Type B pancreatic cell (in vitro differentiated cells): ENCODE measurements at regions not wholly inside any gene's neighbourhood (a gene's known extent, or its start where the extent isn't known, plus 50 kb on each side); places are given as distances from the start of the nearest gene placed in this dataset.

ENCODE experiments used
- DNase-seq: peaks from one replicate; pipeline ENCODE4 v3.0.0; 2021; ENCODE audit warnings: mixed read lengths; ENCODE audit not compliant: unreplicated experiment; ENCODE audit errors: extremely low spot score
- H3K27ac Mint-ChIP-seq: 2 replicates; pipeline ENCODE4 v1.8.0; 2021; ENCODE audit warnings: mild to moderate bottlenecking, mixed read lengths
- H3K27me3 Mint-ChIP-seq: 2 replicates; pipeline ENCODE4 v1.8.0; 2021; ENCODE audit warnings: mixed read lengths
- H3K36me3 Mint-ChIP-seq: 2 replicates; pipeline ENCODE4 v1.8.0; 2021; ENCODE audit warnings: mixed read lengths
- H3K4me1 Mint-ChIP-seq: one replicate; pipeline ENCODE4 v1.8.0; 2021; ENCODE audit warnings: mixed read lengths; ENCODE audit not compliant: unreplicated experiment
- H3K4me3 Mint-ChIP-seq: 2 replicates; pipeline ENCODE4 v1.8.0; 2021; ENCODE audit warnings: mild to moderate bottlenecking, mixed read lengths
- H3K9me3 Mint-ChIP-seq: 2 replicates; pipeline ENCODE4 v1.8.0; 2021; ENCODE audit warnings: mixed read lengths
- CTCF ChIP-seq: fragments of 200-600 bp; sonication (generic); conservative IDR thresholded peaks from 2 replicates; pipeline ENCODE4 v1.5.0; 2021; ENCODE audit warnings: antibody characterized with exemption, mild to moderate bottlenecking

GRCh38 chr16:52958951-52959350 lies 93.7 kb downstream of the CHD9NB start:
- H3K4me1 Mint-ChIP-seq, result no peaks in the 10 kb centered on the region
- peaks cover 14% of the 10 kb centered on the region for H3K27me3 Mint-ChIP-seq
- no peaks in the 10 kb centered on the region for H3K36me3 Mint-ChIP-seq
- no peak overlapping the region for H3K4me3 Mint-ChIP-seq
- no peak for DNase-seq
- peaks cover 8% of the 10 kb centered on the region for H3K9me3 Mint-ChIP-seq
- H3K27ac Mint-ChIP-seq, result no peak overlapping the region
- TF ChIP-seq CTCF, result no peak

GRCh38 chr16:52957199-52957598 lies 95.5 kb downstream of the CHD9NB start:
- no peak for DNase-seq
- H3K27me3 Mint-ChIP-seq, result peaks cover 23% of the 10 kb centered on the region
- no peak for TF ChIP-seq CTCF
- H3K27ac Mint-ChIP-seq, result no peak overlapping the region
- no peaks in the 10 kb centered on the region for H3K4me1 Mint-ChIP-seq
- H3K9me3 Mint-ChIP-seq, result peaks cover 8% of the 10 kb centered on the region
- no peaks in the 10 kb centered on the region for H3K36me3 Mint-ChIP-seq
- H3K4me3 Mint-ChIP-seq, result no peak overlapping the region

- H3K4me3 Mint-ChIP-seq, result no peak overlapping the region
- H3K36me3 Mint-ChIP-seq, result no peaks in the 10 kb centered on the region
- H3K27ac Mint-ChIP-seq, result no peak overlapping the region
- peaks cover 8% of the 10 kb centered on the region for H3K9me3 Mint-ChIP-seq
- H3K4me1 Mint-ChIP-seq, result no peaks in the 10 kb centered on the region
- no peak for DNase-seq
- peaks cover 23% of the 10 kb centered on the region for H3K27me3 Mint-ChIP-seq
- TF ChIP-seq CTCF, result no peak
Observed at GRCh38 chr16:52956044-52956443, 96.7 kb downstream of the CHD9NB start.

- Mint-ChIP-seq H3K9me3 (peaks cover 8% of the 10 kb centered on the region), H3K27me3 (peaks cover 38% of the 10 kb centered on the region), H3K27ac (no peak overlapping the region), H3K4me3 (no peak overlapping the region), H3K36me3 (no peaks in the 10 kb centered on the region), H3K4me1 (no peaks in the 10 kb centered on the region)
- no peak for TF ChIP-seq CTCF
- no peak for DNase-seq
Observed at GRCh38 chr16:52953215-52953614, 99.5 kb downstream of the CHD9NB start.

DNA sequence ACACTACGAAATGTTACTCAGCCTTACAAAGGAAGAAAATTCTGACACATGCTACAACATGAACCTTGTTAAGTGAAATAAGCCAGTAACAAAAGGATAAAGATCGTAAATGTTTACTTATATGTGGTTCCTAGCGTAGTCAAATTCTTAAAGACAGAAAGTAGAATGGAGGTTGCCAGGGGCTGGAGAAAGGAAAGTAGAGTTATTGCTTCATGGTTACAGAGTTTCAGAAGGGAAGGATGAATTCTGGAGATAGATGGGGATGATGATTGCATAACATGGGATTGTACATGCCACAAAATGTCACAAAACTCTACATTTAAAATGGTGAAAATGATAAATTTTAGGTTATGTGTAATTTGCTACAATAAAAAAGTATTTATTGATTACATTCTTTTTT lies 103.8 kb downstream of the CHD9NB start:
- H3K9me3 Mint-ChIP-seq, result peaks cover 1% of the 10 kb centered on the region
- no peak for DNase-seq
- H3K27ac Mint-ChIP-seq, result no peak overlapping the region
- no peaks in the 10 kb centered on the region for H3K4me1 Mint-ChIP-seq
- H3K4me3 Mint-ChIP-seq, result no peak overlapping the region
- no peaks in the 10 kb centered on the region for H3K36me3 Mint-ChIP-seq
- TF ChIP-seq CTCF, result no peak
- peaks cover 29% of the 10 kb centered on the region for H3K27me3 Mint-ChIP-seq

- Mint-ChIP-seq H3K4me3 (no peak overlapping the region), H3K36me3 (no peaks in the 10 kb centered on the region), H3K9me3 (peaks cover 4% of the 10 kb centered on the region)
Observed at GRCh38 chr16:52932321-52932720, 120.4 kb downstream of the CHD9NB start.

More at GRCh38 chr16:52932321-52932720, 120.4 kb downstream of the CHD9NB start:
- no peak overlapping the region for H3K27ac Mint-ChIP-seq
- H3K27me3 Mint-ChIP-seq, result peaks cover 45% of the 10 kb centered on the region
- DNase-seq, result no peak
- peaks cover 10% of the 10 kb centered on the region for H3K4me1 Mint-ChIP-seq
- no peak for TF ChIP-seq CTCF
